T-helper 17 cell (primary cell): ENCODE measurements at regions not wholly inside any gene's neighbourhood (a gene's known extent, or its start where the extent isn't known, plus 50 kb on each side); places are given as distances from the start of the nearest gene placed in this dataset.

ENCODE experiments used
- ATAC-seq: fragments of 150-1000 bp; cut with Tn5 transposase; 2 replicates; pipeline ENCODE4 v1.10.0; 2021; ENCODE audit warnings: mild to moderate bottlenecking, moderate library complexity
- DNase-seq, 3 donors: peaks; one replicate each; pipeline versions ENCODE4 v3.0.0 to v3.0.0-alpha.2; 2020 to 2021
- H3K9me3 ChIP-seq: one replicate; pipeline ENCODE4 v1.7.0; 2013; ENCODE audit warnings: low read length, mild to moderate bottlenecking; ENCODE audit not compliant: control insufficient read depth, poor library complexity, severe bottlenecking
- H3K27ac Mint-ChIP-seq: one replicate; pipeline ENCODE4 v1.8.0; 2022; ENCODE audit warnings: mild to moderate bottlenecking, moderate library complexity, mixed read lengths
- H3K27me3 Mint-ChIP-seq: one replicate; pipeline ENCODE4 v1.8.0; 2022; ENCODE audit warnings: mixed read lengths
- H3K36me3 Mint-ChIP-seq: one replicate; pipeline ENCODE4 v1.8.0; 2022; ENCODE audit warnings: low read depth, mixed read lengths
- H3K4me1 Mint-ChIP-seq: one replicate; pipeline ENCODE4 v1.8.0; 2022; ENCODE audit warnings: mild to moderate bottlenecking, mixed read lengths
- H3K4me3 Mint-ChIP-seq: one replicate; pipeline ENCODE4 v1.8.0; 2022; ENCODE audit warnings: mild to moderate bottlenecking, moderate library complexity, mixed read lengths

GRCh38 chr18:71797554-71797953 is 746.6 kb downstream of the CBLN2 start:
- H3K36me3 Mint-ChIP-seq = no peaks in the 10 kb centered on the region
- no peak overlapping the region for H3K27ac Mint-ChIP-seq
- H3K4me3 Mint-ChIP-seq = no peak overlapping the region
- H3K4me1 Mint-ChIP-seq = no peaks in the 10 kb centered on the region
- no peaks in the 10 kb centered on the region for H3K9me3 ChIP-seq
- ATAC-seq = no peak
- H3K27me3 Mint-ChIP-seq = no peaks in the 10 kb centered on the region
- no peak for DNase-seq

GRCh38 chr18:71784777-71785176 is 759.4 kb downstream of the CBLN2 start:
- Mint-ChIP-seq H3K36me3 (no peaks in the 10 kb centered on the region), H3K27me3 (no peaks in the 10 kb centered on the region), H3K4me3 (no peak overlapping the region), H3K4me1 (no peaks in the 10 kb centered on the region), H3K27ac (no peak overlapping the region)
- ATAC-seq = no peak
- DNase-seq = no peak
- H3K9me3 ChIP-seq = no peaks in the 10 kb centered on the region

- Mint-ChIP-seq H3K27me3 (no peaks in the 10 kb centered on the region), H3K36me3 (no peaks in the 10 kb centered on the region)
- no peak for DNase-seq
Measured at GRCh38 chr18:71760541-71760940, 783.6 kb downstream of the CBLN2 start.

GRCh38 chr18:71754246-71754645 is 789.9 kb downstream of the CBLN2 start:
- Mint-ChIP-seq H3K27ac (no peak overlapping the region), H3K27me3 (no peaks in the 10 kb centered on the region), H3K36me3 (peaks cover 2% of the 10 kb centered on the region), H3K4me3 (no peak overlapping the region), H3K4me1 (no peaks in the 10 kb centered on the region)
- DNase-seq = no peak
- H3K9me3 ChIP-seq = no peaks in the 10 kb centered on the region
- no peak for ATAC-seq

More at GRCh38 chr18:71760541-71760940, 783.6 kb downstream of the CBLN2 start:
- H3K27ac Mint-ChIP-seq = no peak overlapping the region
- no peaks in the 10 kb centered on the region for H3K4me1 Mint-ChIP-seq
- no peaks in the 10 kb centered on the region for H3K9me3 ChIP-seq
- H3K4me3 Mint-ChIP-seq = no peak overlapping the region
- no peak for ATAC-seq

GRCh38 chr18:71743634-71744033 is 800.5 kb downstream of the CBLN2 start:
- no peaks in the 10 kb centered on the region for H3K9me3 ChIP-seq
- ATAC-seq = no peak
- Mint-ChIP-seq H3K4me1 (no peaks in the 10 kb centered on the region), H3K4me3 (no peak overlapping the region), H3K36me3 (no peaks in the 10 kb centered on the region), H3K27ac (no peak overlapping the region), H3K27me3 (no peaks in the 10 kb centered on the region)
- no peak for DNase-seq

- Mint-ChIP-seq H3K27me3 (no peaks in the 10 kb centered on the region), H3K4me1 (no peaks in the 10 kb centered on the region), H3K36me3 (no peaks in the 10 kb centered on the region), H3K4me3 (no peak overlapping the region), H3K27ac (no peak overlapping the region)
- DNase-seq (no peak), ATAC-seq (no peak)
- H3K9me3 ChIP-seq = no peaks in the 10 kb centered on the region
Measured at GRCh38 chr18:71729611-71730010, 814.5 kb downstream of the CBLN2 start.

- Mint-ChIP-seq H3K27ac (no peak overlapping the region), H3K4me3 (no peak overlapping the region), H3K4me1 (no peaks in the 10 kb centered on the region), H3K36me3 (no peaks in the 10 kb centered on the region), H3K27me3 (no peaks in the 10 kb centered on the region)
- no peak for DNase-seq
- no peaks in the 10 kb centered on the region for H3K9me3 ChIP-seq
- ATAC-seq = no peak
Measured at GRCh38 chr18:71727909-71728308, 816.2 kb downstream of the CBLN2 start.

GRCh38 chr18:71725256-71725655 is 818.9 kb downstream of the CBLN2 start:
- no peak for ATAC-seq
- H3K9me3 ChIP-seq = no peaks in the 10 kb centered on the region
- no peaks in the 10 kb centered on the region for H3K36me3 Mint-ChIP-seq

GRCh38 chr18:71707985-71708500 is 836.1 kb downstream of the CBLN2 start:
- Mint-ChIP-seq H3K36me3 (no peaks in the 10 kb centered on the region), H3K27me3 (no peaks in the 10 kb centered on the region), H3K27ac (no peak overlapping the region), H3K4me3 (no peak overlapping the region), H3K4me1 (no peaks in the 10 kb centered on the region)
- ATAC-seq (no peak), DNase-seq (no peak)
- no peaks in the 10 kb centered on the region for H3K9me3 ChIP-seq

More at GRCh38 chr18:71725256-71725655, 818.9 kb downstream of the CBLN2 start:
- Mint-ChIP-seq H3K27me3 (no peaks in the 10 kb centered on the region), H3K4me3 (no peak overlapping the region), H3K27ac (no peak overlapping the region), H3K4me1 (no peaks in the 10 kb centered on the region)
- no peak for DNase-seq

GRCh38 chr18:71707400-71707799 is 836.7 kb downstream of the CBLN2 start:
- Mint-ChIP-seq H3K36me3 (no peaks in the 10 kb centered on the region), H3K4me1 (no peaks in the 10 kb centered on the region), H3K27ac (no peak overlapping the region), H3K27me3 (no peaks in the 10 kb centered on the region), H3K4me3 (no peak overlapping the region)
- DNase-seq = no peak
- H3K9me3 ChIP-seq = no peaks in the 10 kb centered on the region
- ATAC-seq = no peak

GRCh38 chr18:71689416-71690160 is 854.6 kb downstream of the CBLN2 start:
- Mint-ChIP-seq H3K4me1 (no peaks in the 10 kb centered on the region), H3K4me3 (no peak overlapping the region), H3K27ac (no peak overlapping the region), H3K36me3 (no peaks in the 10 kb centered on the region), H3K27me3 (no peaks in the 10 kb centered on the region)
- DNase-seq = no peak
- H3K9me3 ChIP-seq = no peaks in the 10 kb centered on the region
- no peak for ATAC-seq

GRCh38 chr18:71682591-71682990 is 861.6 kb downstream of the CBLN2 start:
- H3K27me3 Mint-ChIP-seq = no peaks in the 10 kb centered on the region
- H3K4me3 Mint-ChIP-seq = no peak overlapping the region
- no peak for ATAC-seq
- no peak for DNase-seq
- H3K36me3 Mint-ChIP-seq = no peaks in the 10 kb centered on the region
- no peaks in the 10 kb centered on the region for H3K9me3 ChIP-seq
- H3K4me1 Mint-ChIP-seq = no peaks in the 10 kb centered on the region
- no peak overlapping the region for H3K27ac Mint-ChIP-seq

- H3K27me3 Mint-ChIP-seq = no peaks in the 10 kb centered on the region
- no peaks in the 10 kb centered on the region for H3K36me3 Mint-ChIP-seq
- no peak overlapping the region for H3K27ac Mint-ChIP-seq
- H3K4me3 Mint-ChIP-seq = no peak overlapping the region
- no peaks in the 10 kb centered on the region for H3K4me1 Mint-ChIP-seq
- ATAC-seq (no peak), DNase-seq (no peak)
- H3K9me3 ChIP-seq = no peaks in the 10 kb centered on the region
Measured at GRCh38 chr18:71678144-71678543, 866.0 kb downstream of the CBLN2 start.

- DNase-seq (no peak), ATAC-seq (no peak)
- Mint-ChIP-seq H3K36me3 (no peaks in the 10 kb centered on the region), H3K4me1 (no peaks in the 10 kb centered on the region), H3K27me3 (no peaks in the 10 kb centered on the region), H3K4me3 (no peak overlapping the region), H3K27ac (no peak overlapping the region)
- no peaks in the 10 kb centered on the region for H3K9me3 ChIP-seq
Measured at GRCh38 chr18:71673954-71674353, 870.2 kb downstream of the CBLN2 start.
